GM12873 (cell line): ENCODE measurements at regions not wholly inside any gene's neighbourhood (a gene's known extent, or its start where the extent isn't known, plus 50 kb on each side); places are given as distances from the start of the nearest gene placed in this dataset.

ENCODE experiments used
- TF ChIP-seq, protein P1 (sequence below): IDR thresholded peaks from 2 replicates; pipeline ENCODE4 v1.5.1; 2012; ENCODE audit warnings: low read depth, mild to moderate bottlenecking, moderate library complexity, low read length, control low read depth; ENCODE audit not compliant: insufficient read depth; ENCODE audit errors: missing control alignments

DNA sequence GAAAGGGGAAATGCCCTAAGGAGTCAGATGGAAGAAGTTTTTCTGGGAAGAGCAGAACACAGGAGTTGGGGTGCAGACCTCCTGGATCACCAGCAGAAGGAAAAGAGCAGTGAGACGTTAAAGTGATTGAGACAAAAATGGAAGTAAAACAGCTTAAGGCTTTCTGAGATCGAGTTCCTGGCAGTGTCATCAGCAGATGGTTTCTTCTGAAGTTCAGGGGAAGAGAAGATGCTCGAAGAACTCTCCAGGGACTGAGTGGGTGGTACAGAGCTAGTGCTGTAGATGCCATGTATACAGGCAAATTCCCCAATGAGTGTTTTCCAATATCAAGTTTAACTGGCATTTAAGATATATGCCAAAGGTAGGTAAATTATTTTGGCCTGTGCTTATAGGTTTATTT lies 272.2 kb upstream of the KLF12 start:
- TF ChIP-seq, protein P1, sequence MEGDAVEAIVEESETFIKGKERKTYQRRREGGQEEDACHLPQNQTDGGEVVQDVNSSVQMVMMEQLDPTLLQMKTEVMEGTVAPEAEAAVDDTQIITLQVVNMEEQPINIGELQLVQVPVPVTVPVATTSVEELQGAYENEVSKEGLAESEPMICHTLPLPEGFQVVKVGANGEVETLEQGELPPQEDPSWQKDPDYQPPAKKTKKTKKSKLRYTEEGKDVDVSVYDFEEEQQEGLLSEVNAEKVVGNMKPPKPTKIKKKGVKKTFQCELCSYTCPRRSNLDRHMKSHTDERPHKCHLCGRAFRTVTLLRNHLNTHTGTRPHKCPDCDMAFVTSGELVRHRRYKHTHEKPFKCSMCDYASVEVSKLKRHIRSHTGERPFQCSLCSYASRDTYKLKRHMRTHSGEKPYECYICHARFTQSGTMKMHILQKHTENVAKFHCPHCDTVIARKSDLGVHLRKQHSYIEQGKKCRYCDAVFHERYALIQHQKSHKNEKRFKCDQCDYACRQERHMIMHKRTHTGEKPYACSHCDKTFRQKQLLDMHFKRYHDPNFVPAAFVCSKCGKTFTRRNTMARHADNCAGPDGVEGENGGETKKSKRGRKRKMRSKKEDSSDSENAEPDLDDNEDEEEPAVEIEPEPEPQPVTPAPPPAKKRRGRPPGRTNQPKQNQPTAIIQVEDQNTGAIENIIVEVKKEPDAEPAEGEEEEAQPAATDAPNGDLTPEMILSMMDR = no peak

DNA sequence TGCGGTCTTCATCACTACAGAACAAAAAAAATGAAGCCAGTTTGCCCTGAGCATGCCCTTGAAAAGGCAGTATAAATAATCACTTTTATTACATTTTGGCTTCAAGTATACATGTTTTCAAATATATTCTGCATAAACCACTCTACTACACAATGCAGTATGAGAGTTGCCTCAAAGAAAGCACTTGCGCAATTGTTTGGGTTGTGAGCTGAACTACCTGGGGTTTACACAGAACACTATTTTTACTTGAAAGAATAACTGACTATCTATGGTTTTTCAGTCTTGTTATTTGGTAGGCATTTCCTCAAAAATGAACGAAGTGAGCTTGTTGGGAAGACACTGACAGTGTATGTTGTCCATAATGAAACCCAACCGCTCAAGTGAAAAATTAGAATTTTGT lies 264.4 kb upstream of the KLF12 start:
- TF ChIP-seq, protein P1 = no peak

DNA sequence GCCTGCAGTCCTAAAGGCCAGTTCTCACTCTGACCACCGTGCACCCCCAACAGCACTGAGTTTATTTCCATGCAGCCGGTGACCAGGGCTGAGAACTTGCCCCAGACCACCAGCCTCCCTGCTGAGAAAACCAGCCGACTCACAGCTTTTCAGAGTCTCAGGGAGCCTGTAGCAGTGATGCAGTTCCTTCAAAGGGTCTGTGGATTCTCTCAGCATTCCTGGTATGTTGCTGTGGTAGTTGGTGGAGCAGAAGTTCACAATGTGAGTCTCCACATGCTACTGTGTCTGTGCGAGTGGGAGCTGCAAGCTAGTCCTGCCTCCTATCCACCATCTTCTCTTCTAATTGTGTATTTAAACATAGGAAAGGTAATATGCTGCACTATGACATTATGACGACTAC lies 254.9 kb upstream of the KLF12 start:
- TF ChIP-seq, protein P1 = no peak

DNA sequence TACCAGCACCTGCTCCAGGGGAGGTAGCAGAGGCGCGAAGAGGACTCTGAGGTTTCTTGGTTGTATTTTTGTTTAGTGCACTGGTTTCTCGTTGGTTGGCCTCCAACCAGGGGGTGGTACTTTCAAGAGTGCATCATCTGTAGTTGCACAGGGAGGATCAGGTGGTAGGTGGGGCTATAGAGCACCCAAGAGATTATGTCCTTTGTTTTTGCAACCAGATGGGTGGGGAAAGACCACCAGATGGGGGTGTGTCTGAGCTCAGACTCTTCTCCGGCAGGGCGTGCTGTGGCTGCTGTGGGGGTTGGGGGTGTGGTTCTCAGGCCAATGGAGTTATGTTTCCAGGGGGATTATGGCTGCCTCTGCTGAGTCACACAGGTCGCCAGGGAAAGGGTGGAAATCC lies 254.4 kb upstream of the KLF12 start:
- TF ChIP-seq, protein P1 = no peak

DNA sequence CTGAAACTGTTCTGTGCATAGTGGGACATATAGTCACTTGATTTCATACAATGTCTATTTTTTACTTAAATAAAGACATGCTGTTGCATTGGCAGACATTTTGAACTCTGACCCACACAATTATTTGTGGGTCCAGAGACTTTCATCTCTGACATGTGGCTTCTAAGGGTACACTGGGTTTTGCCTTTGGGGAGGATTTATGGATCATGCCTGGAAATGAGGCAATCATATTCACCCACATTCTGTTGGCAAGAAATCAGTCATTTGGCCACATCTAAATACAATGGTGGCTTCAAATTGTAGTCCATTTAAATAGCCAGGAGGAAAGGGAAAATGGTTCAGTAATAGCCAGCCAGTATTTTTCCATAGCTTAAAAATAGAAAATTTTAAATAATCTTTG lies 238.3 kb upstream of the KLF12 start:
- TF ChIP-seq, protein P1 = no peak

DNA sequence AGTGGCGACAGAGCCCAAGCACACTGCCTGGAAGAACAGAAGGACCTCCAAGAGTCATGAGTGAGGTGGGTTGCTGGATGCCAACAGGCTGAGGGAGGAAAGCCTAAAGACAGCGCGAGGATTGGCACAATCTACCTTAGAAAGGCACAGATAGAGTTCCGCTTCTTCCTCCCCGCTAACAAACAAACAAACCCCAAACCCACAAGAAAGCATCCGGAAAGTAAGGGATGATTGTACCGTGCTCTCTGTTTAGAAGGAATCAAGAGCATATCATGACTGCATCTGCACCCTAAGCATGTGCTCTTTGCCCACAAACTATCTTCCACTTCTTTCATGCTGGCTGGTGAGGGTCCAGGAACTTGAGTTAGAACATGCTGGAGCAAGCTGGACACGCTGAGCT lies 233.0 kb upstream of the KLF12 start:
- TF ChIP-seq, protein P1 = no peak

DNA sequence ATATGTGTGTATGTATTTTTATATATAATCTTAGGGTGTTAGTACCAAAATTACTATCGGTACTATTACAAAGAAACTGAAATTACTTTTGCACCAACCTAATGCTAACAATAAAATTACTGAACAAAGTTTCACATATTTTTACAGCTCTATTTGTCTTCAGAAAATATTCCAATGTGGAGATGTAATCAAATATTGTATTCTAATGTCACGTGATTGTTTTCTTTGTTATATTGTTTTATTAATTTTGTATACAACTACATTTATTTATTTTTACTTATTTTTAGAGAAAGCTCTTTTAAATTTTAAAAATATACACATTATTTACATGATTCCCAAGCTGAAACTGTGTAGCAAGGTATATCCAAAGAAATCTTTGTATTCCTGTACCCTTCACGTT lies 227.1 kb upstream of the KLF12 start:
- TF ChIP-seq, protein P1 = no peak

DNA sequence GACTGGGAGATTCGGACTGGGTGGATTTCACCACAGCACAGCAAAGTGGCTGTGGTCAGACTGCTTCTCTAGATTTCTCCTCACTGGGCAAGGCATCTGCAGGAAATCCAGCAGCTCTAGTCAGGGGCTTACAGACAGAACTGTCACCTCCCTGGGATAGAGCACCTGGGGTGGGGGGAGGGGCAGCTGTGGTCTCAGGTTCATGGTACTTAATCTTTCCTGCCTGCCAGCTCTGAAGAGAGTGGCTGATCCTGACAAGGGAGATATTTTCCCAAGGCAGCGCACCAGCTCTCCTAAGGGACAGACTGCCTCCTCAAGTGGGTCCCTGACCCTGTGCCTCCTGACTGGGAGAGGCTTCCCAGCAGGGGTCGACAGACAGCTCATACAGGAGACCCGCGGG lies 212.8 kb upstream of the KLF12 start:
- TF ChIP-seq, protein P1 = no peak
